ENCODE measurements at regions not wholly inside any gene's neighbourhood (a gene's known extent, or its start where the extent isn't known, plus 50 kb on each side); places are given as distances from the start of the nearest gene placed in this dataset.

DNA sequence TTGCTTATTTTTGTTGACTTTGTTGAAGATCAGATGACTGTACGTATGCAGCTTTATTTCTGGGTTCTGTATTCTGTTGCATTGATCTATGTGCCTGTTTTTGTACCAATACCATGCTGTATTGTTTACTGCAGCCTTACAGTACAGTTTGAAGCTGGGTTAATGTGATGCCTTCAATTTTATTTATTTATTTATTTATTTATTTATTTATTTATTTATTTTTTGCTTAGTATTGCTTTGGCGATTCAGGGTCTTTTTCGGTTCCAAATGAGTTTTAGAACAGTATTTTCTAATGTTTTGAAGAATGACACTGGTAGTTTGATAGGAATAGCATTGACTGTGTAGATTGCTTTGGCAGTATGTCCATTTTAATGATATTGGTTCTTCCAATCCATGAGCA lies 210.3 kb downstream of the EPM2A start:
- no peak for DNase-seq
- no peaks in the 10 kb centered on the region for H3K4me1 ChIP-seq
- TF ChIP-seq POLR2A (IDR thresholded peaks at IDR 0.05): no peak
- TF ChIP-seq, protein P1, sequence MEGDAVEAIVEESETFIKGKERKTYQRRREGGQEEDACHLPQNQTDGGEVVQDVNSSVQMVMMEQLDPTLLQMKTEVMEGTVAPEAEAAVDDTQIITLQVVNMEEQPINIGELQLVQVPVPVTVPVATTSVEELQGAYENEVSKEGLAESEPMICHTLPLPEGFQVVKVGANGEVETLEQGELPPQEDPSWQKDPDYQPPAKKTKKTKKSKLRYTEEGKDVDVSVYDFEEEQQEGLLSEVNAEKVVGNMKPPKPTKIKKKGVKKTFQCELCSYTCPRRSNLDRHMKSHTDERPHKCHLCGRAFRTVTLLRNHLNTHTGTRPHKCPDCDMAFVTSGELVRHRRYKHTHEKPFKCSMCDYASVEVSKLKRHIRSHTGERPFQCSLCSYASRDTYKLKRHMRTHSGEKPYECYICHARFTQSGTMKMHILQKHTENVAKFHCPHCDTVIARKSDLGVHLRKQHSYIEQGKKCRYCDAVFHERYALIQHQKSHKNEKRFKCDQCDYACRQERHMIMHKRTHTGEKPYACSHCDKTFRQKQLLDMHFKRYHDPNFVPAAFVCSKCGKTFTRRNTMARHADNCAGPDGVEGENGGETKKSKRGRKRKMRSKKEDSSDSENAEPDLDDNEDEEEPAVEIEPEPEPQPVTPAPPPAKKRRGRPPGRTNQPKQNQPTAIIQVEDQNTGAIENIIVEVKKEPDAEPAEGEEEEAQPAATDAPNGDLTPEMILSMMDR (IDR thresholded peaks at IDR 0.05): no peak

DNA sequence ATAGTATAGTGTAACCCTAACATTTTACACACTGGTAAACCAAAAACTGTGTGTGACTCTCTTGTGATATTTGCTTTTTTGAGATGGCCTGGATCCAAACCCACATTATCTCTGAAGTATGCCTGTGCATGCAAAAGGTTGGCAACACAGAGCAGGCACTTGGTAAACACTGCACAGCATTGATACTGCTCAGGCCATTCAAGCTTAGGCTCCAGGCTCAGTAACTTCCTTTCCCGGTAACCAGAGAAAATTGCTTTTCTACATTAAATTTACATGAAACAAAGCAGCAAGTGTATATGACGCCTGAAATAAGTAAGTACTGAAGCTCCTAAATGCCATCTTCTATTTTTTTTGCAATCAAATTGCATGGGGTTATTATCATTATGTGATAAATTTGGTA lies 205.7 kb downstream of the EPM2A start:
- Histone ChIP-seq H3K27ac (no peak overlapping the region), H3K27me3 (no peaks in the 10 kb centered on the region), H3K9me3 (no peaks in the 10 kb centered on the region), H3K4me3 (no peak overlapping the region), H3K36me3 (no peaks in the 10 kb centered on the region), H3K4me1 (no peaks in the 10 kb centered on the region)
- DNase-seq: no peak
- TF ChIP-seq, protein P1 (IDR thresholded peaks at IDR 0.05): no peak
- no peak for TF ChIP-seq POLR2A (IDR thresholded peaks at IDR 0.05)

More for the DNA sequence above, 210.3 kb downstream of the EPM2A start:
- no peaks in the 10 kb centered on the region for H3K36me3 ChIP-seq
- H3K27me3 ChIP-seq: no peaks in the 10 kb centered on the region
- H3K27ac ChIP-seq: no peak overlapping the region
- H3K9me3 ChIP-seq: no peaks in the 10 kb centered on the region
- H3K4me3 ChIP-seq: no peak overlapping the region

DNA sequence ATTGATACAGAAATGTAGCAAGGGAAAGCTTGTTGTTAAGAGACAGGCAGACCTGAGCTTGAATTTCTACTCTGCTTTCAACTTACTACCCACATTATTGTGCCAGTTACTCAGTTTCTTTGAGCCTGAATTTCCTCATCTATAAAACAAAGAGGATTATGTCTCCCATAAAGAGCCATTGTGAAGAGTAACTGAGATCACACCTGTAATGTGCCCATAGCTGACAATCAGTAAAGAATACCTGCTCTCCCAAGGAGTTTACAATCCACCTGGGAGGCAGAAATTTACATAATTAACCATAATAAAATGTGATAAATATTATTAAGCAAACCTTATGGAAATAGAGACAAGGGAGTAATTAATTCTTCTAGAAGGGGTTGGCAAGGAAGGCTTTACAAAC lies 204.9 kb downstream of the EPM2A start:
- no peak for TF ChIP-seq POLR2A (IDR thresholded peaks at IDR 0.05)
- TF ChIP-seq, protein P1 (IDR thresholded peaks at IDR 0.05): no peak
- no peaks in the 10 kb centered on the region for H3K36me3 ChIP-seq
- H3K27me3 ChIP-seq: no peaks in the 10 kb centered on the region
- no peaks in the 10 kb centered on the region for H3K4me1 ChIP-seq
- H3K27ac ChIP-seq: no peak overlapping the region
- H3K9me3 ChIP-seq: no peaks in the 10 kb centered on the region
- no peak for DNase-seq
- H3K4me3 ChIP-seq: no peak overlapping the region

DNA sequence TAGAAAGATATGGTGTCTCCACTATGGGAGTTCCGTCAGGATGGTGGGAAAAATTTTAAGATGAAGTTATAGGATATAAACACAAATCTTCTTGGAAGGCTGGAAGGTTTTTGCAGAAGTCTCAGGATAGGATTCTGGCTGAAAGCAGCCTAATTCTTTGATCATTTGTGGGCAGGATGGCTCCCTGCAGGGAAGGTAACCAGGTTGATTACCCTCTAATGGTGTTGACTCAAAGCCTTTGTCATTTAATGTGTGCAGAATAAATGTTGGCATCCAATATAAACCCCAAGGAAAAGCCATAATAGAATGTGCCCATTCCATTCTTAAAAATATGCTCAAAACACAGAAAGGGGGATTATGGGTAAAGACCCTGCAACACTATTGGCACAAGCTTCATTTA lies 204.3 kb downstream of the EPM2A start:
- Histone ChIP-seq H3K27me3 (no peaks in the 10 kb centered on the region), H3K4me3 (no peak overlapping the region), H3K27ac (no peak overlapping the region), H3K4me1 (no peaks in the 10 kb centered on the region), H3K9me3 (no peaks in the 10 kb centered on the region), H3K36me3 (no peaks in the 10 kb centered on the region)
- no peak for DNase-seq
- no peak for TF ChIP-seq POLR2A (IDR thresholded peaks at IDR 0.05)
- TF ChIP-seq, protein P1 (IDR thresholded peaks at IDR 0.05): no peak

DNA sequence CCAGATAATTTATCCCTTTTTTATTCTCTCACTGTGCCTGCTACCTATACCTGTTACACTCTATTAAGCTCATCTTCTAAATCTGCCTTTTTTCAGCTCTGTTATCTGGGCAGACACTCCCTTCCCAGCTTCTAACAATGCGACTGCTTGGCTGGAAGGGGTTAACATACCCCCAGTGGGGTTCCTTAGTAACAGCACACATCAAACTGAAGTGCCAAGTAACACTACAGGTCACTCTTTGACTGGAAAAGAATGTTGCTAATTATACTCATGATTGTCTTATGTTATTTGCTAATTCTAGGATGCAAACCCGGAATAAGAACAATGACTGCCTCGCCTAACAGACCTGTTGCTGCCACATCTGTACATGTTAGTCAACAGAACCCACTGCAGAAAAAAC lies 203.5 kb downstream of the EPM2A start:
- no peak for TF ChIP-seq POLR2A (IDR thresholded peaks at IDR 0.05)
- TF ChIP-seq, protein P1 (IDR thresholded peaks at IDR 0.05): no peak
- DNase-seq: no peak
- no peaks in the 10 kb centered on the region for H3K4me1 ChIP-seq

DNA sequence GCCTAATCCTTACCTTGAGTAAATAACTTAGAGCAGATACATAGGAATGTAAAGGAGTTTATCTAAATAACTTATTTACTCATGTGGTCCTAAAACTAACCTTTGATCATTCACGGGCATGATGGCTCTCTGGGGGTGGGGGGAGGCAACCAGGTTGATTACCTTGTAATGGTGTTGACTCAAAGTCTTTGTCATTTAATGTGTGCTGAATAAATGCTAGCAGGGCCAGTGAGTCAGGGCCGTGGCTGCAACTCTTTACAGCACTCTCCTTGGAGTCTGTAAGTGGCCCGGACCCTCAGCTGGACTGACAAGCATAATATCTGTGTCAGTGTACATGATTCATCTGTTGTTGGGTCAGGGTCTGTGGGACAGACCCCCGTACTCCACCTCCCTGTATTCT lies 203.0 kb downstream of the EPM2A start:
- Histone ChIP-seq H3K4me1 (no peaks in the 10 kb centered on the region), H3K4me3 (no peak overlapping the region), H3K27ac (no peak overlapping the region), H3K27me3 (no peaks in the 10 kb centered on the region), H3K9me3 (no peaks in the 10 kb centered on the region), H3K36me3 (no peaks in the 10 kb centered on the region)
- TF ChIP-seq POLR2A (IDR thresholded peaks at IDR 0.05): no peak
- TF ChIP-seq, protein P1 (IDR thresholded peaks at IDR 0.05): no peak
- DNase-seq: no peak

More for the DNA sequence above, 203.5 kb downstream of the EPM2A start:
- Histone ChIP-seq H3K9me3 (no peaks in the 10 kb centered on the region), H3K36me3 (no peaks in the 10 kb centered on the region), H3K27ac (no peak overlapping the region), H3K4me3 (no peak overlapping the region), H3K27me3 (no peaks in the 10 kb centered on the region)

Measured in Peyer's patch (tissue), 4 donors.